A673 (cell line): ENCODE measurements at regions not wholly inside any gene's neighbourhood (a gene's known extent, or its start where the extent isn't known, plus 50 kb on each side); places are given as distances from the start of the nearest gene placed in this dataset.

Experiments used
- BruUV-seq: library from RNA; stranded (reverse); fragments of 400-500 nt; replicated peaks from 2 replicates; lab custom pipeline; 2021; lab: Mats Ljungman, UMichigan
- CTCF ChIA-PET: fragments of 300-600 bp; sonication (Branson Sonifier 250); formaldehyde crosslinking; loops from one replicate; lab custom pipeline; 2022; ENCODE audit warnings: antibody characterized with exemption; lab: Charles Lee
- POLR2A ChIA-PET: fragments of 300-600 bp; sonication (Branson Sonifier 250); formaldehyde crosslinking; loops from one replicate; lab custom pipeline; 2022; ENCODE audit warnings: antibody characterized with exemption; ENCODE audit not compliant: low non-redundant PET; lab: Charles Lee
- DNase-seq: peaks from one replicate; pipeline ENCODE4 v3.0.0-alpha.2; 2015; ENCODE audit warnings: low spot score
- H3K27ac ChIP-seq: fragments of 200-600 bp; sonication (generic); 2 replicates; pipeline ENCODE4 v1.5.1; 2016; ENCODE audit warnings: mixed run types, low read depth, mild to moderate bottlenecking, mixed read lengths, antibody characterized with exemption, low read length; ENCODE audit not compliant: poor library complexity, severe bottlenecking
- H3K27me3 ChIP-seq: fragments of 200-600 bp; sonication (generic); replicated peaks from 2 replicates; pipeline ENCODE4 v1.6.1; 2017; ENCODE audit warnings: mixed run types, low read depth, mild to moderate bottlenecking, mixed read lengths, antibody characterized with exemption, low read length; ENCODE audit not compliant: insufficient read depth, poor library complexity
- H3K36me3 ChIP-seq: fragments of 200-600 bp; sonication (generic); 2 replicates; pipeline ENCODE4 v1.6.1; 2016; ENCODE audit warnings: mixed run types, mild to moderate bottlenecking, mixed read lengths, antibody characterized with exemption, low read length; ENCODE audit not compliant: insufficient read depth, poor library complexity, severe bottlenecking
- H3K4me1 ChIP-seq: fragments of 200-600 bp; sonication (generic); 2 replicates; pipeline ENCODE4 v1.6.1; 2017; ENCODE audit warnings: mixed run types, mild to moderate bottlenecking, mixed read lengths, antibody characterized with exemption, low read length; ENCODE audit not compliant: insufficient read depth, poor library complexity, severe bottlenecking
- H3K4me3 ChIP-seq: fragments of 200-600 bp; sonication (generic); 2 replicates; pipeline ENCODE4 v1.5.1; 2016; ENCODE audit warnings: low read depth, mixed run types, mild to moderate bottlenecking, mixed read lengths, low read length; ENCODE audit not compliant: poor library complexity, severe bottlenecking
- H3K9me3 ChIP-seq: fragments of 200-600 bp; sonication (generic); 2 replicates; pipeline ENCODE4 v1.6.1; 2016; ENCODE audit warnings: mixed run types, low read depth, mild to moderate bottlenecking, mixed read lengths, antibody characterized with exemption, low read length; ENCODE audit not compliant: poor library complexity, severe bottlenecking
- CTCF ChIP-seq: fragments of 300-800, 200-600 bp; sonication (generic); conservative IDR thresholded peaks from 2 replicates; pipeline ENCODE4 v1.5.1; 2017; ENCODE audit warnings: low read depth, mild to moderate bottlenecking, antibody characterized with exemption, low read length, moderate library complexity, mixed read lengths
- EZH2 ChIP-seq: fragments of 200-600 bp; sonication (generic); IDR thresholded peaks from 2 replicates; pipeline ENCODE4 v1.6.1; 2017; ENCODE audit warnings: borderline replicate concordance, low read depth, mild to moderate bottlenecking, mixed read lengths, antibody characterized with exemption, low read length; ENCODE audit not compliant: poor library complexity, severe bottlenecking
- intact Hi-C: fragments of 100-400 bp; cut with micrococcal nuclease; formaldehyde crosslinking; loops from one replicate; pipeline ENCODE4 v1.10.0; 2022; ENCODE audit not compliant: unreplicated experiment

- intact Hi-C loops = no loop called here
- POLR2A ChIA-PET = no interaction called here
- H3K27ac ChIP-seq = no peak overlapping the region
- no peaks in the 10 kb centered on the region for H3K9me3 ChIP-seq
- TF ChIP-seq EZH2 (no peak), CTCF (no peak)
- H3K4me3 ChIP-seq = no peak overlapping the region
- H3K27me3 ChIP-seq = no peaks in the 10 kb centered on the region
- CTCF ChIA-PET = no interaction called here
- no TSS peak for BruUV-seq
- no peaks in the 10 kb centered on the region for H3K4me1 ChIP-seq
- no peak for DNase-seq
- no peaks in the 10 kb centered on the region for H3K36me3 ChIP-seq
Observed at GRCh38 chr4:83178029-83178428, 63.5 kb upstream of the PLAC8 start.

- Histone ChIP-seq H3K36me3 (no peaks in the 10 kb centered on the region), H3K4me3 (no peak overlapping the region), H3K27ac (no peak overlapping the region), H3K4me1 (no peaks in the 10 kb centered on the region), H3K27me3 (no peaks in the 10 kb centered on the region), H3K9me3 (no peaks in the 10 kb centered on the region)
- ChIA-PET CTCF (no interaction called here), POLR2A (no interaction called here)
- intact Hi-C loops = no loop called here
- DNase-seq = no peak
- no TSS peak for BruUV-seq
- TF ChIP-seq EZH2 = no peak
- no peak for TF ChIP-seq CTCF
Observed at GRCh38 chr4:83177182-83177581, 62.7 kb upstream of the PLAC8 start.

- TF ChIP-seq EZH2 (no peak), CTCF (no peak)
- no TSS peak for BruUV-seq
- DNase-seq = no peak
- Histone ChIP-seq H3K4me1 (no peaks in the 10 kb centered on the region), H3K4me3 (no peak overlapping the region), H3K9me3 (no peaks in the 10 kb centered on the region), H3K36me3 (no peaks in the 10 kb centered on the region), H3K27ac (no peak overlapping the region), H3K27me3 (no peaks in the 10 kb centered on the region)
- intact Hi-C loops = no loop called here
- CTCF ChIA-PET = no interaction called here
- POLR2A ChIA-PET = no interaction called here
Observed at GRCh38 chr4:83174844-83175414, 60.4 kb upstream of the PLAC8 start.
